NT2/D1 (cell line): ENCODE measurements at regions not wholly inside any gene's neighbourhood (a gene's known extent, or its start where the extent isn't known, plus 50 kb on each side); places are given as distances from the start of the nearest gene placed in this dataset.

ENCODE experiments used
- DNase-seq: peaks from one replicate; pipeline ENCODE4 v3.0.0-alpha.2; 2011; ENCODE audit warnings: low read depth, low spot score
- H3K27me3 ChIP-seq: 2 replicates; pipeline ENCODE4 v1.6.0; 2011; ENCODE audit warnings: mild to moderate bottlenecking; ENCODE audit not compliant: insufficient read length, insufficient read depth
- H3K36me3 ChIP-seq: 2 replicates; pipeline ENCODE4 v1.6.1; 2011; ENCODE audit warnings: mild to moderate bottlenecking, low read length, mixed read lengths; ENCODE audit not compliant: insufficient read depth, insufficient read length
- H3K4me1 ChIP-seq: 2 replicates; pipeline ENCODE4 v1.5.1; 2011; ENCODE audit not compliant: insufficient read depth, insufficient read length
- H3K4me3 ChIP-seq: 2 replicates; pipeline ENCODE4 v1.5.1; 2011; ENCODE audit warnings: low read depth; ENCODE audit not compliant: insufficient read length
- H3K9ac ChIP-seq: 2 replicates; pipeline ENCODE4 v1.6.0; 2011; ENCODE audit warnings: low read depth; ENCODE audit not compliant: insufficient read length
- H3K9me3 ChIP-seq: 2 replicates; pipeline ENCODE4 v1.5.1; 2011; ENCODE audit warnings: mild to moderate bottlenecking, low read length; ENCODE audit not compliant: insufficient read depth
- SUZ12 ChIP-seq: IDR thresholded peaks from 2 replicates; pipeline ENCODE4 v1.6.1; 2011; ENCODE audit not compliant: insufficient read length, insufficient read depth; ENCODE audit errors: extremely low read depth
- YY1 ChIP-seq: IDR thresholded peaks from 2 replicates; pipeline ENCODE4 v1.6.1; 2011; ENCODE audit not compliant: insufficient read length, insufficient read depth
- ZNF274 ChIP-seq: IDR thresholded peaks from 2 replicates; pipeline ENCODE4 v1.6.1; 2011; ENCODE audit warnings: mild to moderate bottlenecking, low read depth, low read length

GRCh38 chr5:74123929-74124328 lies 497.9 kb downstream of the ARHGEF28 start:
- Histone ChIP-seq H3K4me1 (no peaks in the 10 kb centered on the region), H3K27me3 (no peaks in the 10 kb centered on the region), H3K36me3 (no peaks in the 10 kb centered on the region), H3K4me3 (no peak overlapping the region), H3K9ac (no peak overlapping the region), H3K9me3 (no peaks in the 10 kb centered on the region; the same call in 1 of the 2 replicates)
- DNase-seq, result no peak
- TF ChIP-seq YY1 (no peak), ZNF274 (no peak), SUZ12 (no peak)

- H3K4me3 ChIP-seq, result no peak overlapping the region
- no peak for DNase-seq
- TF ChIP-seq YY1 (no peak), ZNF274 (no peak), SUZ12 (no peak)
- H3K27me3 ChIP-seq, result no peaks in the 10 kb centered on the region
- H3K9me3 ChIP-seq, result no peaks in the 10 kb centered on the region; the same call in 1 of the 2 replicates
- no peaks in the 10 kb centered on the region for H3K36me3 ChIP-seq
- no peaks in the 10 kb centered on the region for H3K4me1 ChIP-seq
- no peak overlapping the region for H3K9ac ChIP-seq
These were observed 497.1 kb downstream of the ARHGEF28 start for GRCh38 chr5:74122979-74123590.

- Histone ChIP-seq H3K4me3 (no peak overlapping the region), H3K4me1 (no peaks in the 10 kb centered on the region), H3K9ac (no peak overlapping the region), H3K27me3 (no peaks in the 10 kb centered on the region), H3K36me3 (no peaks in the 10 kb centered on the region), H3K9me3 (no peaks in the 10 kb centered on the region; the same call in 1 of the 2 replicates)
- no peak for DNase-seq
- TF ChIP-seq YY1 (no peak), SUZ12 (no peak), ZNF274 (no peak)
These were observed 496.2 kb downstream of the ARHGEF28 start for GRCh38 chr5:74122175-74122574.

- H3K9me3 ChIP-seq, result no peaks in the 10 kb centered on the region; the same call in 1 of the 2 replicates
- H3K4me3 ChIP-seq, result no peak overlapping the region
- TF ChIP-seq SUZ12, result no peak
- no peak for TF ChIP-seq YY1
- no peak for TF ChIP-seq ZNF274
- DNase-seq, result no peak
- no peak overlapping the region for H3K9ac ChIP-seq
- no peaks in the 10 kb centered on the region for H3K36me3 ChIP-seq
- no peaks in the 10 kb centered on the region for H3K4me1 ChIP-seq
- no peaks in the 10 kb centered on the region for H3K27me3 ChIP-seq
These were observed 494.6 kb downstream of the ARHGEF28 start for GRCh38 chr5:74120585-74120984.

GRCh38 chr5:74118071-74118470 lies 492.1 kb downstream of the ARHGEF28 start:
- Histone ChIP-seq H3K9ac (no peak overlapping the region), H3K9me3 (no peaks in the 10 kb centered on the region; the same call in 1 of the 2 replicates), H3K4me1 (no peaks in the 10 kb centered on the region), H3K27me3 (no peaks in the 10 kb centered on the region), H3K36me3 (no peaks in the 10 kb centered on the region), H3K4me3 (no peak overlapping the region)
- no peak for TF ChIP-seq SUZ12
- TF ChIP-seq YY1, result no peak
- TF ChIP-seq ZNF274, result no peak
- no peak for DNase-seq

GRCh38 chr5:74116984-74117383 lies 491.0 kb downstream of the ARHGEF28 start:
- no peaks in the 10 kb centered on the region; the same call in 1 of the 2 replicates for H3K9me3 ChIP-seq
- no peak overlapping the region for H3K4me3 ChIP-seq
- no peaks in the 10 kb centered on the region for H3K36me3 ChIP-seq
- DNase-seq, result no peak
- H3K4me1 ChIP-seq, result no peaks in the 10 kb centered on the region
- TF ChIP-seq ZNF274, result no peak
- no peak for TF ChIP-seq YY1
- H3K9ac ChIP-seq, result no peak overlapping the region
- no peaks in the 10 kb centered on the region for H3K27me3 ChIP-seq

- no peaks in the 10 kb centered on the region for H3K27me3 ChIP-seq
- H3K4me1 ChIP-seq, result no peaks in the 10 kb centered on the region
- H3K9me3 ChIP-seq, result no peaks in the 10 kb centered on the region; the same call in 1 of the 2 replicates
- no peaks in the 10 kb centered on the region for H3K36me3 ChIP-seq
- H3K9ac ChIP-seq, result no peak overlapping the region
- no peak for TF ChIP-seq SUZ12
- TF ChIP-seq ZNF274, result no peak
- TF ChIP-seq YY1, result no peak
- no peak for DNase-seq
- no peak overlapping the region for H3K4me3 ChIP-seq
These were observed 490.3 kb downstream of the ARHGEF28 start for GRCh38 chr5:74116266-74116665.

- Histone ChIP-seq H3K9me3 (no peaks in the 10 kb centered on the region), H3K27me3 (no peaks in the 10 kb centered on the region), H3K4me1 (no peaks in the 10 kb centered on the region), H3K36me3 (no peaks in the 10 kb centered on the region), H3K9ac (no peak overlapping the region), H3K4me3 (no peak overlapping the region)
- TF ChIP-seq ZNF274 (no peak), SUZ12 (no peak), YY1 (no peak)
- DNase-seq, result no peak
These were observed 487.9 kb downstream of the ARHGEF28 start for GRCh38 chr5:74113927-74114326.
